OCI-LY7 (cell line): ENCODE measurements at regions not wholly inside any gene's neighbourhood (a gene's known extent, or its start where the extent isn't known, plus 50 kb on each side); places are given as distances from the start of the nearest gene placed in this dataset.

Experiments used
- EZH2phosphoT487 ChIP-seq: fragments of 200-600 bp; sonication (generic); IDR thresholded peaks from 2 replicates; pipeline ENCODE4 v1.6.1; 2018; ENCODE audit warnings: low read depth, borderline replicate concordance, mild to moderate bottlenecking, mixed run types, antibody characterized with exemption, low read length, moderate library complexity, mixed read lengths
- TF ChIP-seq, protein P1 (sequence below): fragments of 200-600 bp; sonication (generic); conservative IDR thresholded peaks from 2 replicates; pipeline ENCODE4 v1.5.1; 2014; ENCODE audit warnings: mild to moderate bottlenecking, antibody characterized with exemption, low read length, moderate library complexity, mixed read lengths

DNA sequence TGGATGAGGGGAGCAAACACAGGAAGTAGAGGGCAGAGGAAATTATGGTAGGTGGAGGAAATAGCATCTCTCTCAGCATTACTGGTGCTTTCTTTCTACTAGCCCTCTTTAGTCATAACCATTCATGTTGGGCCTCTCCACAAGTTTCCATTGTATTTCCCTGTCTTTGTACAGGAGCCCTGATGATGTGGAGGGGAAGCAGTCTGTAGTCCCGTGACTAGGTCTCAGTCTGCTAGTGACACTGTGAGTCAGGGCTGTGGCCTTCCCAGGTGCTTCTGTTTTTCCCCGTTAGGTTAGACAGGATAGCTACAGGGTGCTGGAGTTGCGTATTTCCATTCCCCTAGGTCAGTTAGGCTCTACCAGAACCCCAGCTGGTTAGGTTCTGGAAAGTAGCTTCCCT, 82.9 kb upstream of the NAMPT start:
- TF ChIP-seq, protein P1, sequence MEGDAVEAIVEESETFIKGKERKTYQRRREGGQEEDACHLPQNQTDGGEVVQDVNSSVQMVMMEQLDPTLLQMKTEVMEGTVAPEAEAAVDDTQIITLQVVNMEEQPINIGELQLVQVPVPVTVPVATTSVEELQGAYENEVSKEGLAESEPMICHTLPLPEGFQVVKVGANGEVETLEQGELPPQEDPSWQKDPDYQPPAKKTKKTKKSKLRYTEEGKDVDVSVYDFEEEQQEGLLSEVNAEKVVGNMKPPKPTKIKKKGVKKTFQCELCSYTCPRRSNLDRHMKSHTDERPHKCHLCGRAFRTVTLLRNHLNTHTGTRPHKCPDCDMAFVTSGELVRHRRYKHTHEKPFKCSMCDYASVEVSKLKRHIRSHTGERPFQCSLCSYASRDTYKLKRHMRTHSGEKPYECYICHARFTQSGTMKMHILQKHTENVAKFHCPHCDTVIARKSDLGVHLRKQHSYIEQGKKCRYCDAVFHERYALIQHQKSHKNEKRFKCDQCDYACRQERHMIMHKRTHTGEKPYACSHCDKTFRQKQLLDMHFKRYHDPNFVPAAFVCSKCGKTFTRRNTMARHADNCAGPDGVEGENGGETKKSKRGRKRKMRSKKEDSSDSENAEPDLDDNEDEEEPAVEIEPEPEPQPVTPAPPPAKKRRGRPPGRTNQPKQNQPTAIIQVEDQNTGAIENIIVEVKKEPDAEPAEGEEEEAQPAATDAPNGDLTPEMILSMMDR = no peak
- no peak for TF ChIP-seq EZH2phosphoT487
